NCI-H2107 treated with DMSO at 0.1 percent for 48 hours (cell line): ENCODE measurements at regions not wholly inside any gene's neighbourhood (a gene's known extent, or its start where the extent isn't known, plus 50 kb on each side); places are given as distances from the start of the nearest gene placed in this dataset.

Experiments
- DNase-seq: peaks from one replicate; lab custom pipeline; 2025; ENCODE audit not compliant: unreplicated experiment; lab: John Stamatoyannopoulos, UW

GRCh38 chr5:93886917-93887361, 145.5 kb upstream of the POU5F2 start:
- no peak for DNase-seq

GRCh38 chr5:93886098-93886806, 144.9 kb upstream of the POU5F2 start:
- no peak for DNase-seq

- no peak for DNase-seq
Observed at GRCh38 chr5:93884254-93884653, 142.9 kb upstream of the POU5F2 start.

GRCh38 chr5:93883459-93883858, 142.1 kb upstream of the POU5F2 start:
- no peak for DNase-seq

- no peak for DNase-seq
Observed at GRCh38 chr5:93875693-93876092, 134.3 kb upstream of the POU5F2 start.

- DNase-seq: no peak
Observed at GRCh38 chr5:93874491-93874890, 133.1 kb upstream of the POU5F2 start.

GRCh38 chr5:93874080-93874479, 132.7 kb upstream of the POU5F2 start:
- no peak for DNase-seq

- DNase-seq: no peak
Observed at GRCh38 chr5:93873211-93873736, 131.9 kb upstream of the POU5F2 start.

- no peak for DNase-seq
Observed at GRCh38 chr5:93870649-93871048, 129.2 kb upstream of the POU5F2 start.

GRCh38 chr5:93868851-93869250, 127.5 kb upstream of the POU5F2 start:
- no peak for DNase-seq

- DNase-seq: no peak
Observed at GRCh38 chr5:93850311-93850710, 108.9 kb upstream of the POU5F2 start.

GRCh38 chr5:93845376-93845775, 104.0 kb upstream of the POU5F2 start:
- no peak for DNase-seq

- DNase-seq: no peak
Observed at GRCh38 chr5:93831449-93831848, 90.0 kb upstream of the POU5F2 start.

GRCh38 chr5:93830893-93831292, 89.5 kb upstream of the POU5F2 start:
- DNase-seq: no peak

- DNase-seq: no peak
Observed at GRCh38 chr5:93829346-93829745, 87.9 kb upstream of the POU5F2 start.

GRCh38 chr5:93821891-93822415, 80.6 kb upstream of the POU5F2 start:
- no peak for DNase-seq

GRCh38 chr5:93819668-93820067, 78.3 kb upstream of the POU5F2 start:
- no peak for DNase-seq

GRCh38 chr5:93810780-93811179, 69.4 kb upstream of the POU5F2 start:
- DNase-seq: no peak

GRCh38 chr5:93809430-93809829, 68.0 kb upstream of the POU5F2 start:
- no peak for DNase-seq

- no peak for DNase-seq
Observed at GRCh38 chr5:93807846-93808245, 66.4 kb upstream of the POU5F2 start.

- DNase-seq: no peak
Observed at GRCh38 chr5:93805616-93806379, 64.4 kb upstream of the POU5F2 start.
